HPDE6-E6E7 (cell line): ENCODE measurements at regions not wholly inside any gene's neighbourhood (a gene's known extent, or its start where the extent isn't known, plus 50 kb on each side); places are given as distances from the start of the nearest gene placed in this dataset.

ENCODE experiments used
- DNase-seq: peaks from one replicate; pipeline ENCODE4 v3.0.0; 2011; ENCODE audit warnings: missing footprints; ENCODE audit errors: extremely low spot score

DNA sequence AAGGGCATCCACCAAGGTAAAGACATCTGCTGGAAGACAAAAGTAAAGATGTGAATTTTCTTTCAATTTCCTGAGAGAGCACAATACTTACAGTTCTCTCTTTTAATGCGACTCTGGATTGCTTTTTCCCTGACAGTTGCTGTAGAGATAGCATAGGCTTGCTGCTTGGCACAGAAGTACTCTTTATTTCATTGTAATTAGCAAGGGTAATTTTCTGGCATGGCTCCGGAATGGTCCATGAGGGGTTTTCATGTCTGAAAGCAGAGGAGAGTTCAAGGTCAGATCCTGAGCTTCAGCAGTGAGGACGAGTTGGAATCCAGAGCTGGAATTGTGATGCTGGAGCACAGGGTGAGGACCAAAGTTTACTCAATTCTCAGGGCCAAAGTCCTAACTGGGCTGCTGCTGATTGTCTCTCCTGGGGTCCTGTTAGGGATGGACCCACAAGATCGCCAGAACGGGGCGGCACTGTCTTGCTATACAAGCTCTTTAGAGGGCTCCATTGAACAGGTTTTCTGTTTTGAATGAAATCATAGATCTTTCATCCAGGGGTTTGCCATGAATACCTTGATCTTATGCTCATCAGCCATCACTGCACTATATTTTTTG, 190.0 kb upstream of the MKI67 start:
- DNase-seq, result no peak

DNA sequence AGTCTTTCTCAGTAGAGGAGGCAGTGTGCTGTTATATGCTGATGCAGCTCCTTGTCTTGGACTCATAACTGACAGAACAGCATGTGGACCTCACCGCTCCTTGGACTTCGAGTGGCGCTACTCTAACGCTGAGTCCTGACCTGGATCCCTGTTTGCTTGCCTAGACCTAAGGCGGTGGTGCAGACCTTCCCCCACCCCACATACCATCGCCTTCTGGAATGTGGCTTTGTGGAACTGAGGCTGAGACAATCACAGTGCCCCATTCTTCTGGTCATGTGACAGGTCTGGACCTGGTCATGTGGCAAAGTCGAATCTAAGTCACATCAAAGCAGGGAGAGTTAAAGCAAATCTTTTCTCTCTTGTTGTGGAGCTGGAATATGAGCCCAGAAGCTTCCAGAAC, 190.7 kb upstream of the MKI67 start:
- DNase-seq, result no peak

DNA sequence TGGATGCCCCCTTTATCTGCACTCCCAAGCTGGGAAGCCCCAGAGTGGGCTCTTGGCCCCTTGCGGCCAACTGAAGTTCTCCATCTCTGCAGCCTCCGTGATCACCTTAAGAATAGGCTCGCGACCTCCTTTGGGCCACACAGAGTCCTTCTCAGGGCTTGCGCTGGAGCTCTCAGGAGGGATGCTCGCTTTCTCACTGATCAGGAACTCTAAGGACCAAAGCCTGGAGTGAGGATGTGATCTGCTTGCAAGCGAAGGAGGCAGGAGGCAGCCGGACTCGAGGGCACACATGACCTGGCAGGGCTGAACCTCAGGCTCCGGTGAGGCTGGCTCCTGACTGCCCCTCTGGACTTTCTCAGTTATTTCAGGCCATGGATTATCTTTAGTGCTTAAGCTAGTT, 192.1 kb upstream of the MKI67 start:
- DNase-seq, result no peak

DNA sequence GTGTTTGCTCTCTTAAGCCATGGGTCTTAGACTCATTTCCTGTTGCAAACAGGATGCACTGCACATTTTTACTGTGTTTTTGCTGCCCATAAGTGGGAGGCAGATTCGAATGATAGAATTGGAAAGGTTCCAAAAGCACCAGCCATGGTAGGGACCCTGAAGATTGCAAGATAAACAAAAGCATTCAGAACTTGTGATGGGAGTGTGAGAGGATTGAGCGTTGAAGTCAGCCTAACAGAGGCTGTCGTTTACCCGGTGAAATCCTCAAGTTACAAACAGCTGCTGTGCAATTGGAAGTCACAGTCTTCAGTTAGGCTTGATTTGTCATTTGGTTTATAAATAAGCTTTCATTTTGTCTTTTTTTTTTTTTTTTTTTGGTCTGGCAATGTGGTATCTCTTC, 192.7 kb upstream of the MKI67 start:
- no peak for DNase-seq

DNA sequence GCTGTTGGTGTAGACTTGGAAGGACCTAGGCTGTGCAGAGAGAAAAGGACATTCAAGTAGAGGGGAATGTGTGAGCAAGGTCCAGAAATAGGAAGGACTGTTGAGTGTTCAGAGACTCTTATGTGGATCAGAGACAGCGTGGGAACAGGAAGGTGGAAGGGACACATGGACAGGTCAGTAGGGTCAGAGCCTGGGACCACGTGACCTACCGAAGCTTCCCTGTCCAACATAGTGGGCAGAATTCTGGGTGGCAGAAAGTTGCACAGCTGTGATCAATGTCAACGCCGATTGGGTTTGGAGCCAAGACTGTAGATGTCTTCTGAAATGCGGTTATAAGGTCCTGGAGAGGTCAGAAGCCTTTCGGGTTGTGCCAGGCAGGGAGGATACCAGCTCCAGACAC, 195.9 kb upstream of the MKI67 start:
- no peak for DNase-seq

DNA sequence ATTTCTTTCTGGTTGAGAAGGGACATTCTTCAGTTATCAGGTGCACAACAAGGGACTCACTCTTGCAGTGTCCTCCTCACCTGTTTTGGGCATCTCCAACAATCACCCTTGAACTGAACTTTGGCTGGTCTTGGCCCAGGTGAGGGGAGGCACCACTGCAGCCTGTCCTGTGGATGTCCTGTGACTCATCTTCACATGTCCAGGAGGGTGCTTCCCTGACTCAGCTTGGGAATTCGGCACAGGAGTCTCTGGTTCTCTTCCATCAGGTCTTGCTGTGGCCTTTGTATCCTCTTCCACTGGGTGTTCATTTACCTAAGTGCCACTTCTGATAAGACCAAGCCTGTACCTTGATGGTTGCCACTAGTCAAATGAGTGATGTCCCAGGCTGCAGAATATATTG, 196.7 kb upstream of the MKI67 start:
- DNase-seq, result no peak

DNA sequence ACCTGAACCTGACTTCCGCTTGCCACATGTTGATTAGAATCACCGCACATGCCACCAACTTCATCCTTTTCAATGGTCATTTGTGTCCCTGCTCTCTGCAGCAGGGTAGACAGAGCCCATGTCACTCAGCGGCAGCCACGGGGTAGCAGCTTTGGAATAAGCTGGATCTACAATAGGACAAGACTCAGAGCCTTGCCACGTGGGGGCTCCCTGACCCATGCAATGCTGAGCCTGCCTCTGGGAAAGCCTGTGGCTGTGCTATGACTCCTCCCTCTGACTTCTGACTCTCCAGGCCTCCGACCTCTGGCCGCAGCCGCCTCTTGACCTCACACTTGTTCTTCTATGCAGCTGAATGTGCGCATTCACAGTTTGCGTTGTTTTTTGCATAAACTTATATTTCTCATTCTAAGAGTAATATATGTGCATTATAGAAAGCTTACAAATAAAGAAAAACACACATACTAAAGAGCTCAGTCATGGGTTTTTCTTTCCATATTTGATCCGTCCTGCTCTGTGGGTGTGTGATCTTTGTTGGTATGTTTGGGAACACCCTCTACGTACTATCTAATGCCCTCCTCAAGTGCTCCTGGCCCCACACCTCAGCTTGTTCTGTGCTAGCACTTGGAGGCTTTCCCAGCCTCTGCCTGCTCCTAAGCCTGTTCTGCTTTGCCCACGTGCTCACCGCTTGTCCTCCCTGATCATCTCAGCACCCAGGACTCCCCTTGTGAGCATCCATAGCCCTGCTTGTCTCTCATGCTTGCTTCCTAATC, 198.0 kb upstream of the MKI67 start:
- no peak for DNase-seq

DNA sequence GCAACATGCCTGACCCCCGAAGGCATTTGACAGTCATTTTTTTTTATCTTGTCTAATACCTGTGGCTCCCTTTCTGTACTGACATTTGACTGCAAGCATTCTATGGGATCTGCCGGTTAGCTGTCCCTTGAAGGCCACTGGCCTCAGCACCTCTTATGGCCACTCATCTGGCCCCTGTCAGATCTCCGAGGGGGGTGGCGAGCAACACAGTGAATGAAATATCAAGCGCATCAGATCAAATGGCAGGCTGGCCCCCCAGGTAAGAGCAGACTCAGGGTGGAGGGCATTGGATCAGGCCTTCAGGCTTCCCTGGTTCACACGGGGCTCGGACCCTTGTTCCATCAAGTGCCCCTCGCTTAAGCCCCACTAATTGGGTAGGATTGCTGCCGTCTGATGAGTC, 199.6 kb upstream of the MKI67 start:
- DNase-seq, result no peak

DNA sequence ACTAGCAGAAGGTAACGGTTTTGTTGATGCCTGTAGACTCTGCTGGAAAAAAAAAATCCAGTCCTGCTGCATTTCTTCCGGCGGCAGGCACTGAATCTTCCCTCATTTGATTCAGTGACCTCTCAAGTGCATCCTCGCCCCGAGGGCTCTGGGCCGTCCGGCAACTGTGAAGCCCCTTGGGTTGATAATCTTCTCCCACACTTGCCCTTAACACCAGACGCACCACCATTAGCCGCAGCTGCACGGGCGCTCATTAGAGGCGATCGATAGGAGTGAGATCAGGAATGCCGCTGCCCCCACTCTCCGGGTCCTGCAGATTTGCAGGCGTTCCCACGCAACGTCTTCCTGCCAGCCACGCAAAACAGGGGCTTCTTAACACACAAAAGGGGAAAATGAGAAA, 200.0 kb upstream of the MKI67 start:
- DNase-seq, result no peak

DNA sequence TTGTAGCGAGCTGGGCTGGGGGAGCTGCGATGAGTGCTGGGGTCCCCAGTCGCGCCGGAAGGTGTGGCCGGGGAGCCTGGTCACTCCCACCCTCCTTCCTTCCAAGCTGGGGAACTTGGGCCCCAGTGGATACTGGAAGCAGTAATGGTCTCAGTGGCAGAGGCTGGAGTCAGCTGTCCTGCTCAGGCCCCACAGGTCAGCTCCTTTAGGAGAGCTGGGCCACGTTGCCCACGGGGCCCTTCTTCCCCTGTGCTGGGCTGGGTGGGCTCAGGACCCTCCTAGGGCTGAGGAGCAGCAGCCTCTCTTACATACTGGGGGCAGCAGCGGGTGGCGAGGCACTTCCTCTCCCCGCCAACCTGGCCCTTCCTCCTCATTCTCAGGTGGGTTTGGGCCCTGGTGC, 200.6 kb upstream of the MKI67 start:
- no peak for DNase-seq

DNA sequence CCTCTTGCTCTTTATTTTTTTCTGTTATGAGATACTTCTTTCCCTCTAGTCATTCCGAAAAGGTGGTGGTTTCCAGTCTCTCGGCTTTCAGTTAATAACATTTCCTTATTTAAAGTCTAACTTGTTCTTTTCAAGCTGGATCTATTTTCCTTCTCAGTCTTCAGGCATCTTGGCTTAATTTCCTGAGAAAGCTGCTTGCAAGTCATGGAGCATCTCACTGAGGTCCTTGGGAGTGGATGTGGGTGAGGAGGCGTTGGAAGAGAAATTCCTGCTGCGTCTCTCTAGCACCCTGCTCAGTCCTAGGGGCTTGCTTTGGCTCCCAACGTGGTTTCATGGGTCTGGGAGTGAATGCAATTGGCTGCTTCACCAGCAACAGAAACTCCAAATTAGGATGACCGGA, 210.2 kb upstream of the MKI67 start:
- no peak for DNase-seq

DNA sequence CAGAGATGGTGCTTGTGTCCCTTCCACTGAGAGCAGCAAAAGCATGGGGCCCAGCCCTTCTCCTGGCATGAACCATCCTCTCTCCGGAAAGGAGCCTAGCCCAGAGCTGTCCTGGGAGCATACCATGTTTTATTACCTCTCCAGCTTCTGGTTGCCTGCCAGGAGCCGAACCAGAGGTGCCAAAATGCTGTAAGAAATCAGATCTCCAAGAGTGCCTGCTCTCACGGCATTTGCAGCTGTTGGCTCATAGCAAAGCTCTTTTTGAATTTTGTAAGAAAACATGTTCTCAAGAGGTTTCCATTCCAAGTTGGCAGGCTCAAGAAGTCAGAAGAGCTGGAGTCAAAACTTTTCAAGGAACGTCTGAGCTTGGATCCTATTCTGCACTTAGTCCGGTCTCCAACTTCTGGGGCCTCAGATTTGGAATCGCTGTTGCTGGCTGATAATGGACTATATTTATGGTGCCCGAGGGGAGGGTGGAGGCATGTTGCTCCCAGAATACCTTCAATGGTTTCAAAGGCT, 211.7 kb upstream of the MKI67 start:
- no peak for DNase-seq

DNA sequence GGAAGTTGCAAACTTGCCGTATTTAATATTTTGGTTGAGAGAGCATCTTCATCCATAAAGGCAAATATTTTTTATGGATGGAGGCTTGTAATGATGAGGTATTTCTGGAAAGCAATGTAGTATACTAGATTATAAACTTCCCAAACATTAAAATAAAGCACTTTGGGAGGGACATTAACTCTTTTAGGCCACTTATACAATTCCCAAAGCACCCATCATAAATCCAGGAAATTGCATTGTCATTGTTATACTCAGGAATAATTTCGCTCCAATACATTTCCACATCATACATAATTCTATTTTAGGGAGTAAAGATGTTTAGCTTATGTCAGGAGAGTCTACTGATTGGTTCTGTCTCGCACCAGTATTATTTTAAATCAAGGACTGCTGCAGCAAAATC, 212.7 kb upstream of the MKI67 start:
- no peak for DNase-seq

DNA sequence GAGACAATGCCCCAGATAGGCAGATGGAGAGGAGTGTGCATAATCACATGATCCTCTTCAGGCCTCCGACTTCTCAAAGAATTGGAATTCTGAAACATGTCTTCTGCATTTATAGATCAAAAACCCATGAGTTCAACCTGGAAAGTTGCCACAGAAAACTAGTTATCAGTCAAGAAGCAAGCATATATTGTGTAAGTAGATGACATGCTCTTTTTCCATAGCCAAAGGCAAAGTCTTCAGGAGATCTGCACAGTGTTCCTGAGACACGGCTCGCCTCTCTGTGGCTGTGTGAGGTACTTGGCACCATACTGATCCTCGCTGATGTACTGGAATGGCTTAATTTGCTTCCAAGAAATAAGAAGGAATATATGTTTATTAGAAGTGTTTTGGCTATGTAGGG, 213.5 kb upstream of the MKI67 start:
- DNase-seq, result no peak

DNA sequence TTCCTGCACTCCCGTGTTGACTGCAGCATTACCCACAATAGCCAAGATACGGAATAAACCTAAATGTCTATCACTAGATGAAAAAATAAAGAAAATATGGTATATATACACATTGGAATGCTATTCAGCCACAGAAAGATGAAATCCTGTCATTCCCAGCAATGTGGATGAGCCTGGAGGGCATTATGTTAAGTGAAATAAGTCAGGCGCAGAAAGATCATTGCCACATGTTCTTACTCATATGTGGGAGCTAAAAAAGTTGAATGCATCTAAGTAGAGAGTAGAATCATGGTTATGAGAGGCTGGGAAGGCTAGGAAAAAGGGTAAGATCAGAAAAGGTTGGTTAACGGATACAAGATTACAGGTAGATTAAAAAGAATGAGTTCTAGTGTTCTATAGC, 219.1 kb upstream of the MKI67 start:
- no peak for DNase-seq

DNA sequence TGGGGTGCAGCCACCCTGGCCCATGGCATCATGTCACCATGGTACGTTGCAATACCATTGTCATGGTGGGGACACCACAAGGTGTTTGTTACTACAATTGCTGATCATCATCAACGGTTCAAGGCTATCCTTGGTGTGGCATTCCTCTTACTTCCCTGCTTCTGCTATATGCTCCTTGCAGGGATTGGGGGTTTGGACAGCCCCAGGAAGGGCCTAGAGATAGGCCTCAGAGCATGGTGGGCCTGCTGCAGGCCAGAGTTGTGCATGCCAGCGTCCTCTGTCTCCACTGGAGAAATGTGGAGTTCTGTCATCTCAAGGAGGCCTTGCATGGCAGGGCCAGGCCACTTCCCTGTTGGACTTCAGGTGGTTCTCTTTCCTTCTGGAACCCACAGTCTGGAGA, 234.6 kb upstream of the MKI67 start:
- DNase-seq, result no peak

DNA sequence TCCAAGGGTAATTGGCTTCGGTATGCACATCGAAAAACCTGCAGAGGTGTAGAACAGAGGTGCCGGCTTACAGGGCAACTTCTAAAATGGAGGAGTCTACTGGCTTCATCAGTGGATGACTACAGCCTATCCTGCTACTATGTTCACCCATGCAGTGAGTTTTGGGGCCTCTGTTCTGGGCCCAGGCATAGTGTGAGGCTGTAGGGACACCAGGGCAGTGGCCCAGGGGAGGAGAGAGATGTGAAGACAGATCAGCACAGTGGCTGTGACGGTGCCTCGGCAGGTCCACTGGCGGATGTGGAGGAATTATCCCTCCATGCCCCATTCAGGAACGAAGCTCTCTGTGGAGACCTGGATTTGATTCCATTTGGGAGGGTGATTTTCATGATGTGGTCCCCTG, 235.3 kb upstream of the MKI67 start:
- no peak for DNase-seq

DNA sequence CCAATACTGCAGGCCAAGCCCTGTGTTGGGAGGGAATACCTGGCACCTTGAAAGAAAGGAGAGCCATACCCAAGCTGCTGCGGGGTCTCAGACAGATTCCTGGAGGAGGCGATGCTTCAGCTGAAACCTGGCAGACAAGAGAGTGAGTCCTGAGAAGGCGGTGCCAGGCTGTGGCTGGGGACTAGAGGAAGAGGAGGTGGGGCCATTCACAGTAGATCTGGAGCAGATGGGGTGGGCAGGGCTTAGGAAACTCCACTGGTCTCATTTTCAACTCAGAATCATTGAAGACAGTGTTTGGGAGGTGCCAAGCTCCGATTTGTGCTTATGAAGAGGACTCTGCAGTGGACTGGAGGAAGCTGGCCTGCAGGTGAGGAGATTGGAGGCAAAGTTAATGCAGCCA, 236.3 kb upstream of the MKI67 start:
- no peak for DNase-seq

DNA sequence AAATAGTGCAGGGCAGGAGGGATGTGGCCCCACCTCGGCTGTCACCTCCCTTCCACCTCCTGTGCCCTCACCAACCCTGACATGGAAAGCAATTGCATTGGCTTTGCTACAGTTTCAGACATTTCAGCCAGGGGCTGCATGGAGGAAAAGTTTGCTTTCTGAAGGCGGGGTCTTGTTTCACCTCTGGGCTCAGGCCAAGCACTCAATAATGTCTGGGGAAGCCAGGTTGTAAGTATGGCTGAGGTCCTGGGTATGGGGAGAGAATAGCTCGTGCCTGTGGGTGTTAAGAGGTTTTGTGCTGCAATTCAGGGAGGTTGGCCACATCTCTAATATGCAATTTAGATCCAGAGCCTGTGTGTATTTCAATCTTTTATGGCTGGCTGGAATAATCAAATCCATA, 238.4 kb upstream of the MKI67 start:
- DNase-seq, result no peak

DNA sequence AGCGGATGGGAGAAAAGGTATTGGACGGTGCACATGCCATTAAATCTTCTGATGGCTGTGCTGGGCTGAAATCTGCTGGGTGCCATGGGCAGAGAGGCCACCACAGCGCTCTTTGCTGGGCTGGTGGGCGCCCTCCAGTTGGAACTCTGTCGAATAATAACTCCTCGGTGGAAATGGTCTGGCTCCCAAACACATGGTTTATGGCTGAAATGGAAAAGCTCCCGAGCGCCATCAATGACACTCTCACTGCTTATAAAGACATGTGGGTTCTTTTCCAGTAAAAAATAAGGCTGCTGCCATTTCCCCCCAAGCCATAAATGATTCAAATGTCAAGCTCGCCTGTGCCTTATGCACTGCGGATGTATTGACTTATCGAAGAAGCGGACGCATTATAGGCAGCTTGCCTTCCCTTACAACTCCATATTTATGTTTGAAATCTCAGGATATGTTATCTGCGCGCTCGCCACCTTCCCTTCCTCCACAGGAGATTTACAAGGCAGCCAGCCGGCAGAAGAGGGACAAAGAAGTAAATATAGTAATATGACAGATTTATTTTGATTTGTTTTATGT, 239.0 kb upstream of the MKI67 start:
- DNase-seq, result no peak

DNA sequence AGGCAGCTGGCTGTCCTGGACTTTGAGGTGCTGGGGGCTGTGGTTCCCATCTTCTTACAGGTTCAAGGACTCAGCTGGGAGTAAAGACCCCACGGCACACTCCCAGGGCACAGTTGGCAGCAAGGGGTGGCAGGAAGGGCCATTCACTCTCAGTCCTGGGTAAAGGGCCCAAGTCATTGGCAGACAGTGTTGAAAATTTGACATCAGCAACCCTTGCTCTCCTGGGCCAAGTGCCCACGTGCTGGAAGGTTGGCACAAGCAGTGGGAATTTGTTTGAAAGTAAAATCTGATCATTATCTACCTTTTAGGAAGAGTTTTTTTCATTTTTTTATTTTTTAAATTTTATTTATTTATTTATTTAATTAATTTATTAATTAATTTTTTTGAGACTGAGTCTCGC, 241.6 kb upstream of the MKI67 start:
- DNase-seq, result no peak

DNA sequence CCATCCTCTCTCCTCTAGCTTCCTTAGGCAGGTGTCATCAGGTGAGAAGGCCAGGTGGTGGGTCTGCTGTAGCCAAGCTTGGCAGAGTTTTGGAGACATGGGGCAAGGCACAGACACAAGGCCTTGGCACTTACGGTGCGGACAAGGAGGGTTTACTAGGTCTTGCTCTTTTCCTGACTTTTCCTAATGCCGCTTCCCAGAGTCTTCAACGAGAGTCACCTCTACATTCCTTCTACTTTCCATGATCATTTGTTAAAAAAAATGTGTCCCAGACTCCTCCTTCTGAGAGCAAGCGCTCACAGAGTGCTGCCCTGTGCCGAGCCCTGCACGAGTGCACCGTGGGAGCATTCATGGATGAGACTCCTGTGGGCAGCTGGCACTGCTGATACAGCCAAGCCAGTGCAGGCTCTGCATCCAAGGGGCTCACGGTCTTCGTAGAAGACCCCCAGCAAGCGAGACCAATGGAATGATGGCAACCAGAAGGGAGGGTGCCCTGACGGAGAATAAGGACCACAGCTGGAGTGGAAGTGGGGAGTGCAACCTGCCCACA, 243.0 kb upstream of the MKI67 start:
- no peak for DNase-seq
